Right atrium auricular region (tissue), 2 donors: ENCODE measurements at regions not wholly inside any gene's neighbourhood (a gene's known extent, or its start where the extent isn't known, plus 50 kb on each side); places are given as distances from the start of the nearest gene placed in this dataset.

Experiments
- DNase-seq: peaks from one replicate; pipeline ENCODE4 v3.0.0-alpha.2; 2019; ENCODE audit warnings: low spot score
- H3K27ac ChIP-seq, 2 donors: fragments of 200-600 bp; sonication (generic); 1 replicate in 1 of 2; 2 replicates in 1 of 2; pipeline ENCODE4 v1.5.1; 2016 to 2019
- H3K27me3 ChIP-seq, 2 donors: fragments of 200-600 bp; sonication (generic); one replicate each; pipeline versions ENCODE4 v1.5.1 to v1.6.0; 2017 to 2019
- H3K36me3 ChIP-seq: fragments of 200-600 bp; sonication (generic); one replicate; pipeline ENCODE4 v1.5.1; 2016
- H3K4me1 ChIP-seq, 2 donors: fragments of 200-600 bp; sonication (generic); one replicate each; pipeline versions ENCODE4 v1.5.1 to v1.6.0; 2017 to 2019
- H3K4me3 ChIP-seq, 2 donors: fragments of 200-600 bp; sonication (generic); 1 replicate in 1 of 2; 2 replicates in 1 of 2; pipeline ENCODE4 v1.5.1; 2017 to 2019; ENCODE audit warnings: mild to moderate bottlenecking in 1 of 2, moderate library complexity in 1 of 2
- H3K9me3 ChIP-seq, 2 donors: fragments of 200-600 bp; sonication (generic); one replicate each; pipeline ENCODE4 v1.5.1; 2019
- CTCF ChIP-seq, 2 donors: fragments of 200-600 bp; sonication (generic); IDR thresholded peaks; one replicate each; pipeline ENCODE4 v1.5.1; 2019; ENCODE audit warnings: antibody characterized with exemption in 2 of 2

GRCh38 chr18:45119876-45120275 lies 439.2 kb downstream of the SETBP1 start:
- no peak for TF ChIP-seq CTCF (IDR thresholded peaks at IDR 0.05)
- DNase-seq, result no peak
- no peaks in the 10 kb centered on the region for H3K9me3 ChIP-seq
- H3K4me1 ChIP-seq, result no peaks in the 10 kb centered on the region
- no peak overlapping the region for H3K4me3 ChIP-seq
- no peaks in the 10 kb centered on the region for H3K36me3 ChIP-seq
- no peak overlapping the region for H3K27ac ChIP-seq
- no peaks in the 10 kb centered on the region for H3K27me3 ChIP-seq

GRCh38 chr18:45121146-45121545 lies 440.5 kb downstream of the SETBP1 start:
- no peak for TF ChIP-seq CTCF (IDR thresholded peaks at IDR 0.05)
- no peak for DNase-seq
- Histone ChIP-seq H3K9me3 (no peaks in the 10 kb centered on the region), H3K4me1 (no peaks in the 10 kb centered on the region), H3K36me3 (no peaks in the 10 kb centered on the region), H3K27ac (no peak overlapping the region), H3K27me3 (no peaks in the 10 kb centered on the region), H3K4me3 (no peak overlapping the region)

- Histone ChIP-seq H3K27me3 (no peaks in the 10 kb centered on the region), H3K4me1 (no peaks in the 10 kb centered on the region), H3K27ac (no peak overlapping the region), H3K36me3 (no peaks in the 10 kb centered on the region), H3K9me3 (no peaks in the 10 kb centered on the region), H3K4me3 (no peak overlapping the region)
- no peak for DNase-seq
- TF ChIP-seq CTCF (IDR thresholded peaks at IDR 0.05), result no peak
Measured at GRCh38 chr18:45122506-45122905, 441.8 kb downstream of the SETBP1 start.

- TF ChIP-seq CTCF (IDR thresholded peaks at IDR 0.05), result no peak
- H3K36me3 ChIP-seq, result no peaks in the 10 kb centered on the region
- H3K9me3 ChIP-seq, result no peaks in the 10 kb centered on the region
Measured at GRCh38 chr18:45127405-45127804, 446.7 kb downstream of the SETBP1 start.

GRCh38 chr18:45133276-45133675 lies 452.6 kb downstream of the SETBP1 start:
- no peak for TF ChIP-seq CTCF (IDR thresholded peaks at IDR 0.05)
- H3K9me3 ChIP-seq, result no peaks in the 10 kb centered on the region
- H3K27ac ChIP-seq, result no peak overlapping the region
- H3K4me1 ChIP-seq, result no peaks in the 10 kb centered on the region
- H3K27me3 ChIP-seq, result no peaks in the 10 kb centered on the region
- H3K36me3 ChIP-seq, result no peaks in the 10 kb centered on the region
- DNase-seq, result no peak
- no peak overlapping the region for H3K4me3 ChIP-seq

More at GRCh38 chr18:45127405-45127804, 446.7 kb downstream of the SETBP1 start:
- no peak overlapping the region for H3K4me3 ChIP-seq
- H3K27me3 ChIP-seq, result no peaks in the 10 kb centered on the region
- no peak for DNase-seq
- no peak overlapping the region for H3K27ac ChIP-seq
- no peaks in the 10 kb centered on the region for H3K4me1 ChIP-seq

- Histone ChIP-seq H3K27ac (no peak overlapping the region), H3K36me3 (no peaks in the 10 kb centered on the region), H3K4me1 (no peaks in the 10 kb centered on the region), H3K4me3 (no peak overlapping the region), H3K9me3 (peaks cover 0 to 3% of the 10 kb centered on the region in 2 donors), H3K27me3 (no peaks in the 10 kb centered on the region)
- no peak for DNase-seq
- TF ChIP-seq CTCF (IDR thresholded peaks at IDR 0.05), result no peak
Measured at GRCh38 chr18:45136381-45137086, 455.8 kb downstream of the SETBP1 start.
